ENCODE measurements at regions not wholly inside any gene's neighbourhood (a gene's known extent, or its start where the extent isn't known, plus 50 kb on each side); places are given as distances from the start of the nearest gene placed in this dataset.

GRCh38 chr1:112267929-112268328 is 128.1 kb upstream of the CTTNBP2NL start:
- DNase-seq = no peak

- peak; percentile 24 for DNase-seq
These were observed 127.6 kb upstream of the CTTNBP2NL start for GRCh38 chr1:112268408-112268807.

- DNase-seq = no peak
These were observed 124.7 kb upstream of the CTTNBP2NL start for GRCh38 chr1:112271270-112271669.

GRCh38 chr1:112272101-112272772 is 123.8 kb upstream of the CTTNBP2NL start:
- no peak for DNase-seq

- DNase-seq = no peak
These were observed 111.2 kb upstream of the CTTNBP2NL start for GRCh38 chr1:112284796-112285195.

GRCh38 chr1:112285316-112285715 is 110.7 kb upstream of the CTTNBP2NL start:
- DNase-seq = no peak

DNA sequence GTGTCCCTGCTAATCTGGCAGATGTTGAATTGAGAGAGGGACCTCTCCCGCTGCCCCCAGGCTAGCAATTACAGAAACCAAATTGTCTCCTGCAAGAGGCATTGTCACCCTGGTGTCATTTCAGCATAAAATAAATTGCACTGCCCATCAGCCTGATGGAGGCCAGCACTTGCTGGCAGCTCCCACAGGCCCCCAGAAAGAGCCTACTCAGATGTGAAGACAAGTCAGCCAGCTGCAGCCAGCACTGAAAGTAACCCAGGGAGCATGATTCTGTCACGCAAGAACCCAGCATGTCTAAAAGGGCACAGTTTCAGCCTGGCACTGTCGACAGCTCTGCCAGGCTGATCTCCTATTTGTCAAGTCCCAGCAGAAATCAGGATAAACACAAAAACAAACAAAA is 110.3 kb upstream of the CTTNBP2NL start:
- no peak for DNase-seq

DNA sequence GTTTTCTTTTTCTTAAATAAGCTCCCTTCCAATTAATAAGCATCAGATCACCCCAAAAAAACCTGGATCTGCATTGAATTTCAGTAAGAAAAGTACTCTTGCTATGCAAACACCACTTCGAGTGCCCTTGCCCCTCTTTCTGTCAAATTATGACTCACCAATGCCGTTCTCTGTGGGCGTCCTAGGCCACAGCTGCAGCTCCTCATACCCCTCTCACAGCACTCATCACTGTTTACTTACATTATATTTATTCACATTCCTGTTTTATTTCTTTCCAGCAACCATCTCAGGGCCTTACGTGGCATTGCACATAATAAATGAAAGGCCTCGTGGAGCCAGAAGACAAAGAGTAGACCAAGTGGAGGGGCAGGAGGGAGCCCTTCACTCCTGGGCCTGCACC is 99.1 kb upstream of the CTTNBP2NL start:
- DNase-seq = no peak

- DNase-seq = no peak
These were observed 98.5 kb upstream of the CTTNBP2NL start for GRCh38 chr1:112297536-112297935.

- peak; percentile 16 for DNase-seq
These were observed 97.5 kb upstream of the CTTNBP2NL start for GRCh38 chr1:112298558-112298957.

DNA sequence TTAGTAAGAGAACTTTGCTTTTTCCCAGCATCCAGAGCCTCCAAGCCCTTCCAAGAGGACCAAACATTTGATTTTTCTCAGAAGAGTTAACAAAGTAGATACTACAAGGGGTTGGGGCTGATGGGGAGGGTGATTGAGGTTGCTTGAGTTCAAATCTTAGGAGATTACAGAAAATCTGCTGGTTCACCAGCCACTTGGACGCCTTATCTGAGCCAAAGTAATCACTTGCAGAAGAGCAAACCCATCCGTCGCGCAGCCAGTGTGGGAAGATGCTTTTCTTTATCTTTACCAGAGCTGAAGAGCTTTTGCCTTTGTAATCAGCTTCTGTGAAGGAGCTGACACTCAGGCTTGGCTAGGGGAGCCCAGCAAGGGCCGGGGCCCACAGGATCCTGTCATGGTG is 91.9 kb upstream of the CTTNBP2NL start:
- no peak for DNase-seq

DNA sequence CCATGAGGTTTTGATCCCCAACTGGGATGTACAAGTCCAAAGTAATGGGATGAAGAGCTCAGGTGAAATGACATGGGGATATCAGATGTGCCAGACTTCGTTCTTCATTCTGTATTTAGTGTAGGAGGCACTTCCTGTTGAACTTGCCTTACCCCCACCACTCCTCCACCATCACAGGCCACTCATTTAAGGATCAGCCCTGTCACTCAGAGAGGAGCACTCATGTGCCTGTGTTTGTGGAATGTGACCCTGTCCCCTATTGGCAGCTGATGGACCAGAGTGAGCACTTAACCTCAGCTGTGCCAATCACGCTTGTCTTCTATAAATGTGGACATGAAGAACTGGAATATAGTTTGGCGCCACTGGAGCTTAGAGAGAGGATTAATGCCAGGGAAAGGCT is 91.4 kb upstream of the CTTNBP2NL start:
- DNase-seq = no peak

DNA sequence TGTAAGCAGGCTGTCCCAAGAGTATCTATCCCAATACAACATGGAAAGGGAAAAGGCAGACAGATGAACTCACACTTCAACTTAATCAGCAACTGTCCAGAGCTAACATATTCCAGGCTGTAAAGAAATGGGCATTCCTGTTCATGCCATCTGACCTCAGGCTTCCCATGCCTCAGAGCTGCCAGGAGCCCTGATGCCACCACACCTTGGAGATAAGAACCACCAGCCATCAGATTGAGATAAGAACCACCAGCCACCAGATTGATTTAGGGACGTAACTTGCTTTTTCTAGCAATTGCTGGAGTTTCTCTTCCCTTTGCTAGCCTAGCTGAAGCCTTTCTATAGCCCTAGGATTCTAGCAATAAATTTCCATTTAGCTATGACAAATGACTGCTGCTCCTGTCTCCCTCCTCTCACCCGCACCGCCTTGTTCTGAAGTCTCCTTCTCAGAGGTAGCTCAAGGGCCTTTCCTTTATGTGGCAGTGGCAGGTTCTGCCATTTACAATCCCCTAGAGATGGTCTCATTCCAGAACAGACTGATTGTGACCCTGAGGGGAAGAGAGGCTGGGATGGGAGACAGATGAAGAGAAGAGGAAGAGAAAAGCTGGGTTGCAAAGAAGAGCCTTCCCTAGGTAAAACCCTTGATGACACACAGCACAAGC is 88.0 kb upstream of the CTTNBP2NL start:
- DNase-seq = no peak

DNA sequence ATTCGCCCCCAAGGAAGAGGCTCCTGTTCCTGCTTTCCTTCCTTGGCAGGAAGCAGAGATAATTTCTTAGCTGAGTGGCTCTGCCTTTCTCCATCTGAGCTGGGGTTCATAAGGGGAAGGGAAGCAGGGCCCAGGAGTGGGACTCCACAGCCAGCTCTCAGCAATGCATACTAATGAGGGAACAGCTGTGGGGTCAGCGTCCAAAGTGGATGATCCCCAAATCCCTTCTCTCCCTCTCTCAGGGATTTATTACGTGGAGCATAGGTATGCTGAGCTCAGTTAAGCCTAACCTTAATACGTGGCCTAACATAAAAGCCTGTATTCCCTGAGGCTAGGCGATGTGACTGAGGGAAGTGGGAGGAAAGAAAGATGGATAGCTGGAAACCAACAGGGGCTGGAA is 87.3 kb upstream of the CTTNBP2NL start:
- DNase-seq = no peak

GRCh38 chr1:112309499-112309898 is 86.5 kb upstream of the CTTNBP2NL start:
- DNase-seq = no peak

GRCh38 chr1:112312315-112312714 is 83.7 kb upstream of the CTTNBP2NL start:
- no peak for DNase-seq

GRCh38 chr1:112312879-112313278 is 83.1 kb upstream of the CTTNBP2NL start:
- no peak for DNase-seq

DNA sequence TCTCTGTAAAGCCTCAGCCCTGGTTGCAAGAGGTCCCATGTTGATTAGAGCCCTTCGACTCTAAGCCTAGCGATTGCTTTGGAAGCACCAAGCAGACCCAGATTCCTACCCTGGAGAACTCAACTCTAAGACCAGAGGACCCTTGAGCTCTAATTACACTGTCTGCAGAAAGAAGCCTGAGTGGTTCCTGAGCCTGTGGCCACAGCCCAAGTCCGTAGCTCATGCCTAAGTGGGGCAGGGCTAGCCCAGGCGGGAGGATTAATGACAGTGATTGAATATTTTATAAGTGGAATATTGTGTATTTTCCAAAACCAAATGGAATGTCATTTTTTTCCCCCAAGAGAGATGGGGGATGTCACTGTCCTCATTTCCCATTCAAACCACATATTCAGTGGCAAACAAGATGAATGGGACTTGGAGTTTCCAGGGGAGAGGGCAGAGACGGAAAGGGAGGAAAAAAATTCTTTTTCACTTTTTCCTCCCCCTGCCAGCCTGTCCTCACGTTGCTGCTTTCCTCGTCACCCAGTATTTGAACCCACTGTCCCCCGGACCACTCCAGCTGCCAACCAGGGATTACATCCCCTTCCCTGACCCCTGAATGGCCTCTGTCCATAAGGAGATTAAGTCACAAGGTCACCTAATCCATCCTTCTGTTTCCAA is 79.6 kb upstream of the CTTNBP2NL start:
- no peak for DNase-seq

DNA sequence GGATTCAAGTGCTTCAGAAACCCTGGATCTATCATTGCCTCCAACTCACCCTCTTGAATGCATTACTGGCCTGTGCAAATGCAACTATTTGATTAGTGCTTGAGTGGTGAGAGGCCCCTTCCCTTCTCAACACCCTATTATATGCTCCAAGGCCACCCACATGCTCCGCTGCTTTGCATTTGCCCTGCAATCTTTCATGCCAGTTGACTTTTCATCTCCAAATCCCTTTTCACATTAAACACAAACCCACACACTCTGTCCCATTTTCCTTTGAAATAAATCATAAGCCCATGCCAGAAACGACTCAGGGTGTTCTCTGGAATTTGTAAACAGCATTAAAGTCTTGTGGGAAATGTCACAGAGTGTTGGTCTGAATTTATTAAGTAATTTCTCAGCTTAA is 78.9 kb upstream of the CTTNBP2NL start:
- no peak for DNase-seq

GRCh38 chr1:112317611-112318062 is 78.4 kb upstream of the CTTNBP2NL start:
- DNase-seq = no peak

DNA sequence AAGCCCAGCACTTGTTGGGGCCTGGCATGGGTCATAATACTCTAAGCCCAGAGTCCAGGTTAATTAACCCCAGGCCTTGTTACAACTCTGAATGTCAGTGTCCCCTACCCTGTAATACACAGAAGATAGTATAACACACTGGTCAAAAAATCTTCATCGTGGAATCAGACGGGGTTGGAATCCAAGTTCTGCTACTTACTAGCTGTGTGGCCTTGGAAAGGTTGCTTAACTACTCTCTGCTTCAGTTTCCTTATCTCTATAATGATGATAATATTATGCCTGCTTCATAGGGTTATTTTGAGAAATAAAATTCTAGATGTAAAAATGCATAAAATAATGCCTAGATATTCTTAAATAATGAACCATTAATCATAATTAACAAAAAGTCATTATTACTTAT is 77.8 kb upstream of the CTTNBP2NL start:
- DNase-seq = no peak

GRCh38 chr1:112318698-112319370 is 77.2 kb upstream of the CTTNBP2NL start:
- DNase-seq = no peak

DNA sequence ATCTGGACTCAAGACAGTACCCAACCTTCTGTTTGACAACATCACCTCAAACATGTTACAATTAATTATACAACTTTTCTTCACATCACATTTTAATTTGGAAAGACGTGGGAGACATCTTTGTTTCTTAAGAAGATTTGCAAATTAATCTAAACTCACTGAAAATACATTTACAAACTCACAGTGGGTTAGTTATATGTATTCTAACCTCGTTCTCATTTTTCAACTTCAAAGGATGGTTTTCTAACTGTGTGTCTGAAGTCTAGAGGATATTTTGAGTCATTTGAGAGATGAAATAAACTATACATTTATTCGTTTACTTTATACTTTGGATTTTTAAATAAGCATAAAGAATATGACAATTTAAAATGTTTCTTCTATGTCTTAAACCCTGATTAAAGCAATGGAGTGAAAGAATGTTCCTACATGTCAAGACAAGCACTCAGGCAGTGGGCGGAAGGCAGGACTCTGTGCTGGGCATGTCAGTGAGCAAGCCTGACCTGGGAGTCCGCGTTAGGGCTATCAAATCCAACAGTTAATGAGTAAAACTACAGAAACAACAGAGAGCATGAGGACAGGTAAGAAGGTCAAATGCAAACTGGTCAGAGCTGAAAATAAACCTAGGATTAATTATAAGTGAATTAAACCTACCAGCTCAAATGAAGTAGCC is 76.5 kb upstream of the CTTNBP2NL start:
- no peak for DNase-seq
